NK-92 treated with Interleukin-12 subunit alpha and Interleukin-12 subunit beta, amount 100 ng/mL, for 24 hours (cell line): ENCODE measurements at regions not wholly inside any gene's neighbourhood (a gene's known extent, or its start where the extent isn't known, plus 50 kb on each side); places are given as distances from the start of the nearest gene placed in this dataset.
"Not testable (repeated sequence)": the region's sequence is repeated elsewhere in the genome, so short reads cannot be mapped to it uniquely, and the experiment has no call there.

ENCODE experiments used
- DNase-seq: peaks from one replicate; lab custom pipeline; 2025; lab: John Stamatoyannopoulos, UW

DNA sequence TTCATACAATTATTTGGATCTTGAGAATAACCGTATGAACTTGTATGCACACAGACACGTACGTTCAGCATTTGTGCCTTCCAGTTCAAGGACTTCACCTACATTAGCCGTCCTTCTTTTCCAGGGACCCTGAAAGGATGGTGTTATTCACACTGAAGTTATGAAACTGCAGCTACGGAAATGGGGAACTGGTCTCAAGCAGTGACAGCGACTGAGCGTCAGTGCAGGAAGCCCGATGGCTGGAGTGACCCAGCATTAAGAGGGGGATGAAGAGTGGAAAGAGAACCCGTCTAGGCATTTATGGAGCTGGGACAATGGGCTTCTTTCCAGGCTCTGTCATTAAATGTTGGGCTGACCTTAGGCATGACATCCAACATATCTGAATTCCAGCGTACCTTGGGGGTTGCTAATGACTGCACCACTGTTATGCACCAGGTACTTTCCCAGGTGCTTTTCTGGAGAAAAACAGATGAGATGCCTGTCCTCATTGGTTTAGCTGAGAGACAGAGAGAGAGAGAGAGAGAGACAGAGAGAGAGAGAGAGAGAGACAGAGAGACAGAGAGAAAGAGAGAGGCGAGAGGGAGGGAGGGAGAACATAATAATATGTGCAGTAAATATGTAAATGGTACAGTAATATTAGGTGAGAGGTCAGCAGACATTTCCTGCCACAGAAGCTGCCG, 204.7 kb upstream of the EXOC2 start:
- DNase-seq: no peak

DNA sequence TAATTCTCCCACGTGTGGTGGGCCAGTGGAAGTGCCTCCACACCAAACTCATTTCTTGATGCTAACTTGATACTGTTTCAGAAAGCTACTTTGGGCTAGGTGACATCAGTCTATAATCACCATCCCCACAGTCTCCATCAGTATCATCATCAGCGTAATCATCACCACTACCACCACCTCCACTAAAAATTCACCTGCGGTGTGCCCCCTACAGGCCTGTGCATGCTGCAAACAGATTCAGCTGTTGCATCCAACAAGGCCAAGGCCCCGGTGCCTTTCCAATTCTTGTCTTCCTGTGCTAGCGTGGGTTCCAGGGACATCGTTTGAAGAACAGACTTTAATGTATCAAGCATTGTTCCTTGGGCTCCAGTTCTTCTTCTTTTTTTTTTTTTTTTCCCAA, 201.3 kb upstream of the EXOC2 start:
- DNase-seq: no peak

GRCh38 chr6:890995-891394, 198.1 kb upstream of the EXOC2 start:
- no peak for DNase-seq

DNA sequence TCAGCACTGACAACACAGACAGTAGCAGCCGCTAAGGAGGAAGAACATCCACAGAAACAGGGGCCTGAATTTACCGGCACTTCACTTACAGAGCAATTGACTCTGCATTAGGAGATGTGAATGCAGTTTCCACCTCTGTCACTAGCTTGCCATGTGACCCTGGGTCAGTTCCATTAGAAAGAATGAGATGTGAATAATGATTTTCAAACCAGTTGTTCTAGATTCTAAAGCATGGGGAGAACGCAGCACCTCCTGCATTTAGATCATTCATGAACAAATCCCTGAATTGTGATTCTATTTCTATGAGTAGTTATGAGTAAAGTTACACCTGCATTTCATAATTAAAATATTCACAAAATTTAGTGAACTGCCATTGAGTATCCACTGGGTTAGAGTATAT, 197.3 kb upstream of the EXOC2 start:
- DNase-seq: no peak

DNA sequence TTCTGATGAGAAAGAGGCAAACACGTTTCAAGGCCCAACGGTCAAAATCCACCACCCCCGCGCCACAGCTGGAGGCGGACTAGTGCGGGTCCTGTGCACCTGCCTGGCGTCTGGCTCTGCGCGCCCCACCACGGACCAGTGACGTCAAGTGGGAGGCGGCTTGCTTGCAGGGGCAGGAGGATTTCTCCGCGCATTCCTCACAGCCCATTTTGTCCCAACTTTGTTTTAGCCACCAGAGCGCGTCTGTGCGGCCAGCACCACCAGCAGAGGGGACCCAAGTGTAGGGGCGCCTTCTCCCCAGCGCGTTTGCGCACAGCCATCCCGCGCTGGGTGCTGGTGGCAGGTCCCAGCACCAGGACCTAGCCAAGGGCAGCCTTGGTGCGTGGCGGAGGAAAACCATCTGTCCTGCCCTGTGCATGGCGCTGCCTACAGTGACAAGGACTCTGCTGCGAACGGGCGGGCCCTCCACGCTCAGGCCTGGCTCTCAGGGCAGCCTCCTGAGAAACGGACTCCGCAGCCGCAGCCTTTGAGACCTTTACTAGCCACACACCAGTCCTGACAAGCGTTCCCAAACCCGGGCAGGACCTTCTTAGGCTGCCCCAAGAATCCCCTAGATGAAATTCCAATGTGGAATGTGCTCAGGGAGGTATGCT, 194.8 kb upstream of the EXOC2 start:
- no peak for DNase-seq

GRCh38 chr6:886116-886515, 193.2 kb upstream of the EXOC2 start:
- not testable (repeated sequence) for DNase-seq

- no peak for DNase-seq
Measured at GRCh38 chr6:885051-885590, 192.2 kb upstream of the EXOC2 start.

DNA sequence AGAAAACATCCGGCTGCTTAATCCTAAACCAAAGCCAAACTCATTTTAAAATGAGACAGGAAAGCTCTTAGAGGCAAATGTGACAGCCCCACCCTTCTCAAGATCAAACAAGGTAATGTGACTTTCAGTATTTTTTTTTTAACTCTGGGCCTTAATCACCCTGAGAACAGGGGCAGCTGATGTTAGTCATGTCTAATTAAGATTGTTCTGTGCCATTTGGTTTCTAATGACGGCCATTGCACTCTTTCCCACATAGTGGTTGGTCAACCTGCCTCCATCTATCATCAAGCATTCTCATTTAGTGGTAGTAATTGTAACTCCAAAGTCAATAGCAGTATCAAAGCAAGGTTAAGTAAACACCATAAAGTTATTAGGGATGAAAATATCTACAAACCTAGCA, 191.6 kb upstream of the EXOC2 start:
- no peak for DNase-seq

DNA sequence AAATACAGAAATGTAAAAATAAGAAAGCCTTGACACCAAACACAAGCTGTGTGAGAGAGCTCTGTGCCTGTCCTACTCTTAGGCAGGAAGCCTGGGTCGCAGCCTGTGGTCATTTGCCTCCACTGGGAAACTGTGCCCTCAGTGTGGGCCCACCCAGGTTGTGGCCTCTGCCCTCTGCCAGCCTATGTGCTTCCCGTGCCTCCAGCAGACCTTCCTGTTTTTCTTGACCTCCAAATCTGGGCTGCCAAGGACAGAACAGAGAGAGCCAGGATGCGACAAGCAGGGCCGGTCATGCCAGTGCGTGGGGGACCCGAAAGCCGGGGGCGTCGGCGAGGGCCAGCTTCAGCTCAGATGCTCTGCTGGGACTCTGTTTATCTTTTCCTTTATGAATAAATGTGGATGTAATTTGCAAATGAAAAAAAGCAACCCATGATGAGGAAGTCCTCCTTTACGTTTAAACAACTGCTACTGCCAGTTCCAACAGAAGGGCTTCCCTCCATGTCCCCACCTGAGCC, 189.2 kb upstream of the EXOC2 start:
- DNase-seq: no peak

DNA sequence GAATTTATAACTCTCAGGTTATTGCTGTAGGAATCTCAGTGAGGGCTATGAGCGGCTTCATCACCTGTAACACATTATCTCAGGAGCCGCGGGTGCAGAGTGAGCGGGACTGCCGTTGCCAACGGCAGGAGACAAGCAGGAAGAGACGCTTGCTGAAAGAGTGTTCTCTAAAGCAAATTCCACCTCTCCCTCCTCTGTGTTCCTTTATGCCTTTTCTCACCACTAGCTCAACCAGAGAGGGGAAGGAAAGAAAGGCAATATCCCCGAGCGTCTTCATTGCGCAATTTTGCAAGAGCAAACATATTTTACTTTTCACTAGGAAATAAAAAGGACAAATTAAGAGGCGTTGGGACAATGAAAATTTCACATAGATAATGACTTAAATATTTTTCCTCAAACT, 185.2 kb upstream of the EXOC2 start:
- DNase-seq: no peak

DNA sequence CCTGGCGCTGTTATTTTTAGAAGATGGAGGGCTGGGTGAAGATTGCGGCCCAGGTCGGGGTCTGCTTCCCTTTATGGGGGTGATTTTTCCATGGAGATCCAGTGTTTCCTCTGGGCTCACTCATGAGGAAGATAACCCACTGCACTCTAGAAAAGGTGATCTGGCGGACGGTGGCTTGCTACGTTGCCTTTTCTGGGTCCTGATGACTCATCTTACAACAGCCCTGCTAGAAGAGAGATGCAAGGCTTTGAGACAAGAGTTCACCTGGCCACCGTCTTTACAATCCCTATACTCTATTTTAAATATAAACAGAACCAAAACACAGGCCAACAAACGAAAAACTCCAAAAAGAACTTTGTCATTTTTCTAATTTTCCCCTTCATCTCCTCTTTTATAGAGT, 182.1 kb upstream of the EXOC2 start:
- no peak for DNase-seq

GRCh38 chr6:872570-873125, 179.7 kb upstream of the EXOC2 start:
- DNase-seq: no peak

DNA sequence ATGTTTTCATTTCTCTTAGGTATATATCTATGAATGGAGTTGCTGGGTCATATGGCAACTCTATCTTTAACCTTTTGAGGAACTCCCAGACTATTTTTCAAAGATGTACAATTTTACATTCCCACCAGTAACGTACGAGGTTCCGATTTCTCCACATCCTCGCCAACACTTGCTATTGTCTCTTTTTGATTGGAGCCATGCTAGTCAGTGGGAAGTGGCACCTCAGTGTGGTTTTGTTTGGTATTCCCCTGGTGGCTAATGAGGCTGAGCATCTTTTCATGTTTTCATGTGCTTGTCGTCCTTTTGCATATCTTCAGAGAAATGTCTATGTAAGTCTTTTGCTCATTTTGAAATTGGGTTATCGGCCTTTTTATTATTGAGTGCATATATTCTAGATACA, 178.6 kb upstream of the EXOC2 start:
- no peak for DNase-seq

GRCh38 chr6:870096-870495, 177.2 kb upstream of the EXOC2 start:
- no peak for DNase-seq

DNA sequence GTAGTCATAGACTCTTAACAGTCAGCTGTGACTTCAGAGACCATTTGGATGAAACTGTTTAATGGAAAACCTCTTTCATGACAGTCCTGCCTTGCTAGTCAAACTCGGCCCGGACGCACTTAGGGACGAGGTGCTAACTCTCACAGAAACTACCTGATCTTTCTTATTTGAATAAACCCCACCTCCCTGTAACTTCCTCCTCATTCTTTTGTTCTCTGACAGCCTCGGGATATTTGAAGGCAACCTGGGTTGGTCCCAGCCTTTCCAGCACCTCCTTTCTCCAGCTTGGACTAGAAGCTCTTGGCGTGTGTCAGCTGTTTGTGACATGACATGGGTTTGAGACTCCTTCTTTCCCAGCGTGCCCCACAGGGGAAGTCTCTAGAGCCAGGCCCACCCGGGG, 175.3 kb upstream of the EXOC2 start:
- DNase-seq: no peak

GRCh38 chr6:867378-867777, 174.4 kb upstream of the EXOC2 start:
- DNase-seq: no peak

DNA sequence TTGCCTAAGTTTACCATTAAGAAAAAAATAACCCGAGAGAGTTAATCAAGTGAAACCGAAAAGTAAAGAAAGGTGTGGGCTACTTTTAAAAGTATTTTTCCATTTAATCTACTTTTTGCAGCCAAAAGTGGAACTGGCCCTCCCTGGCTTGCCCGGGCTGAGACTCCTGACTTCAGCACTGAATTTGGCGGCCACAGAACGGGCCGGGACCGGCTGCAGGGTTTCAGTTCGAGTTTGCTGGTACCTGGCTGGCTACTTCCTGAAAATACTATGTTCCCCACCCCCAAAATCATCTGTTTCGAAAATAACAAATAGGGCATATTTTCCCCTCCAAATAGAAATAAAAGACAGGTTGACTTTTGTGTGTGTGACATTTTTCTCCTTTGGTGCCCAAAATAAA, 173.4 kb upstream of the EXOC2 start:
- no peak for DNase-seq

- DNase-seq: no peak
Measured at GRCh38 chr6:865846-866245, 172.9 kb upstream of the EXOC2 start.

DNA sequence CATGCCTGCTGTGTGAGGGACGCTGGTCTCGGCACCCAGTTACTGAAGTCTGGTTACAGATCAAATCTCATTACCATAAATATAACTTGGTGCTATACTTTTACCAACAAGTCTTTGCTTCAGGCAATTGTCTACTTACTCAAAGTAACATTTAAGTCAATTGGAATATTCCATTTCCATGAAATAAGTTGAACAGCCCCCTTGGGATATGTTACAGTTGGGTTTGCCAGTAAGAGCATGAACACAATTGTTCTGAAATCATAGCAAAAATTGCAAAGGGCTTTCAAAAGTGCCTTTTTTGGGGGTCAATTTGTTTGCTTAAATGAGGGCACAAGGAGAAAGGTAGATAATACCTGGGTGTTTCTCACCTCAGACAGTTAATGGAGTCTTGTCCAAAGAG, 170.9 kb upstream of the EXOC2 start:
- no peak for DNase-seq

- not testable (repeated sequence) for DNase-seq
Measured at GRCh38 chr6:863127-863526, 170.2 kb upstream of the EXOC2 start.

DNA sequence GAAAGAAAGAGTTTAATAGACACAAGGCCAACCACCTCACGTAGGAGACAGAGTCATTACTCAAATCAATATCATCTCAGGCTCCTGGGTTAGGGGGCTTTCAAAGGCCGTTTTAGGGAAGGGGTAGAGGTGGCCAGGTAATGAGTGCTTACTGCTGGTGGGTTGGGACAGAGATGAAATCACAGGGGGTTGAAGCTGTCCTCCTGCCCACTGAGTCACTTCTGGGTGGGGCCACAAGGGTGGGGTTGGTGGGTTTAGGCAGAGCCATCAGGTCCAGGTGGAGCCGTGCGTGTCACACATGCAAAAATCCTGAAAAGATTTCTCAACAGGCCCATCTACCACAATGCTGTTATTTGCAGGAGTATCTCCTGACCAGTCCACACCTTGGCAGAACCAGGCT, 167.0 kb upstream of the EXOC2 start:
- no peak for DNase-seq

DNA sequence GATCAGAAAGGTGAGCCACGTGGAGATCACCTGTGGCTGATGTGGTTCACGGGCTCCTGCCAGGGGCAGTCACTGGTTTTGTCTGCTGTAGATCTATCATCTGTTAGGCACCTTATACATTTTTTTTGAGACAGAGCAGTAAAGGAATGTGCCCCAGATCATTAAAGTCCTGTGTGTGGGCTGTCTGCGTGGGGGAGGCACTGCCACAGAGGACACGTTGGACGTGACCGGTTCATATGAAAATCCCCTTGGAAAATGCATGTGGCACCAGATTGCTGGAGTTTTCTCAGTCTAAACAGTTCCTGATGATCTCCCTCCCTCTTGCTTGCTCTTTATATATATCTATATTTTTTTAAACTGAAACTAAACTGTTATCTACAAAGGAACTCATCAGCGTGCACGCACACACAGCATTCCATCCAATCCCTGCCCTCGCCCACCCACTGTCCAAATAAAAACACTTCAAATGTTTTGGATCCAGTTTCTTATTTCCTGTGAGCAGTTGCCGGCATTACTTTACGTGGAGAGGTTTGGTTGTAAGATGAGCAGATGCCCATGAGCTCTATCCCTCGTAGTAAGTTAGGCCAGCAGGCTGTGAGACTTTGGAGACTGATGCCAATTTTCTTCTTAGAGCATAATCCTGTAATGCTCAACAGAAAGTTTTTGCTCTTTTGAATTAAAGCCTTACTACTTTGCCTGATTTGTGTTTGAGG, 161.6 kb upstream of the EXOC2 start:
- no peak for DNase-seq

DNA sequence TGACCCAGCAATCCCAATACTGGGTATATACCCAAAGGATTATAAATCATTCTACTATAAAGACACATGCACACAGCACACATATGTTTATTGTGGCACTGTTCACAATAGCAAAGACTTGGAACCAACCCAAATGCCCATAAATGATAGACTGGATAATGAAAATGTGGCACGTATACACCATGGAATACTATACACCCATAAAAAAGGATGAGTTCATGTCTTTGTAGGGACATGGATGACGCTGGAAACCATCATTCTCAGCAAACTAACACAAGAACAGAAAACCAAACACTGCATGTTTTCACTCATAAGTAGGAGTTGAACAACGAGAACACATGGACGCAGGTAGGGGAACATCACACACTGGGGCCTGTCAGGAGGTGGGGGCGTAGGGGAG, 159.3 kb upstream of the EXOC2 start:
- not testable (repeated sequence) for DNase-seq
